HCT116 (cell line): ENCODE measurements at regions not wholly inside any gene's neighbourhood (a gene's known extent, or its start where the extent isn't known, plus 50 kb on each side); places are given as distances from the start of the nearest gene placed in this dataset.

Experiments
- ATAC-seq: fragments of 200-7000 bp; cut with Tn5 transposase; 2 replicates; pipeline ENCODE4 v1.9.1; 2020; ENCODE audit warnings: mild to moderate bottlenecking, moderate library complexity
- BruUV-seq: library from RNA; stranded (reverse); fragments of 400-500 nt; replicated peaks from 2 replicates; lab custom pipeline; 2021; lab: Mats Ljungman, UMichigan
- CTCF ChIA-PET: fragments of 300-600 bp; sonication (Branson Sonifier 250); formaldehyde crosslinking; loops from one replicate; lab custom pipeline; 2021; ENCODE audit warnings: antibody characterized with exemption; lab: Charles Lee
- POLR2A ChIA-PET: fragments of 300-600, 350-600 bp; sonication (Branson Sonifier 250); formaldehyde crosslinking; loops from one replicate; lab custom pipeline; 2021; ENCODE audit warnings: antibody characterized with exemption; lab: Charles Lee
- RAD21 ChIA-PET, 2 experiments: fragments of 300-600 bp; sonication (Branson Sonifier 250); formaldehyde crosslinking; loops; one replicate each; lab custom pipeline; 2023; ENCODE audit warnings: low total read pairs in 2 of 2; ENCODE audit not compliant: uncharacterized antibody in 2 of 2, unreplicated experiment in 2 of 2, low non-redundant PET in 1 of 2; lab: Charles Lee
- DNase-seq: peaks from one replicate; pipeline ENCODE4 v3.0.0-alpha.2; 2010; ENCODE audit warnings: low read depth, low spot score
- H2AFZ ChIP-seq: fragments of 200-600 bp; shearing (Covaris generic), sonication (generic); 2 replicates; pipeline ENCODE4 v1.6.1; 2017; ENCODE audit warnings: low read depth, mixed run types, mixed read lengths, antibody characterized with exemption, low read length; ENCODE audit not compliant: poor library complexity, severe bottlenecking
- H3K27ac ChIP-seq: 2 replicates; pipeline ENCODE4 v1.5.1; 2012; ENCODE audit warnings: low read depth, low read length
- H3K27me3 ChIP-seq: fragments of 200-600 bp; sonication (generic); 2 replicates; pipeline ENCODE4 v1.6.1; 2016; ENCODE audit warnings: mixed run types, low read length, mixed read lengths; ENCODE audit not compliant: insufficient read depth
- H3K36me3 ChIP-seq, 2 experiments: fragments of 200-500 bp in 1 of 2; fragments of 200-600 bp in 1 of 2; sonication (Bioruptor generic) in 1 of 2; sonication (generic) in 1 of 2; 2 replicates each; pipeline versions ENCODE4 v1.5.1 to v1.6.1; 2014 to 2016; ENCODE audit warnings: low read length in 2 of 2, inconsistent platforms in 1 of 2, mixed read lengths in 1 of 2, mixed run types in 1 of 2; ENCODE audit not compliant: insufficient read depth in 2 of 2, control insufficient read depth in 1 of 2
- H3K4me1 ChIP-seq, 2 experiments: fragments of 200-600 bp in 1 of 2; sonication (generic) in 1 of 2; 2 replicates each; pipeline versions ENCODE4 v1.5.1 to v1.6.1; 2012 to 2017; ENCODE audit warnings: low read length in 2 of 2, inconsistent platforms in 1 of 2, mild to moderate bottlenecking in 1 of 2, mixed read lengths in 1 of 2, mixed run types in 1 of 2, moderate library complexity in 1 of 2; ENCODE audit not compliant: insufficient read depth in 2 of 2, control insufficient read depth in 1 of 2
- H3K4me2 ChIP-seq: fragments of 200-600 bp; sonication (generic); 2 replicates; pipeline ENCODE4 v1.6.1; 2017; ENCODE audit warnings: mixed run types, low read length, mixed read lengths
- H3K4me3 ChIP-seq, 2 experiments: fragments of 200-600 bp in 1 of 2; sonication (generic) in 1 of 2; replicated peaks in 1 of 2; 2 replicates each; pipeline ENCODE4 v1.5.1; 2011 to 2016; ENCODE audit warnings: low read length in 2 of 2, control low read depth in 1 of 2, low read depth in 1 of 2, mild to moderate bottlenecking in 1 of 2, mixed read lengths in 1 of 2, mixed run types in 1 of 2
- H3K79me2 ChIP-seq: fragments of 200-600 bp; sonication (generic); 2 replicates; pipeline ENCODE4 v1.6.1; 2017; ENCODE audit warnings: mild to moderate bottlenecking, mixed run types, low read length, moderate library complexity, mixed read lengths; ENCODE audit not compliant: insufficient read depth
- H3K9ac ChIP-seq: fragments of 200-600 bp; sonication (generic); 2 replicates; pipeline ENCODE4 v1.6.1; 2016; ENCODE audit warnings: low read length, mixed read lengths
- H3K9me2 ChIP-seq: fragments of 200-600 bp; sonication (generic), shearing (Covaris generic); 2 replicates; pipeline ENCODE4 v1.6.1; 2017; ENCODE audit warnings: mixed run types, mild to moderate bottlenecking, moderate library complexity; ENCODE audit not compliant: insufficient read depth
- H3K9me3 ChIP-seq, 2 experiments: fragments of 200-500 bp in 1 of 2; fragments of 200-600 bp in 1 of 2; sonication (Bioruptor generic) in 1 of 2; sonication (generic) in 1 of 2; 2 replicates each; pipeline ENCODE4 v1.6.1; 2014 to 2017; ENCODE audit warnings: low read length in 2 of 2, mixed read lengths in 2 of 2, inconsistent platforms in 1 of 2, low read depth in 1 of 2, mild to moderate bottlenecking in 1 of 2, mixed run types in 1 of 2, moderate library complexity in 1 of 2; ENCODE audit not compliant: control insufficient read depth in 1 of 2, insufficient read depth in 1 of 2
- H4K20me1 ChIP-seq: fragments of 200-600 bp; sonication (generic), shearing (Covaris generic); 2 replicates; pipeline ENCODE4 v1.6.1; 2017; ENCODE audit warnings: mixed run types, mild to moderate bottlenecking, moderate library complexity; ENCODE audit not compliant: insufficient read depth
- ATF3 ChIP-seq: IDR thresholded peaks from 2 replicates; pipeline ENCODE4 v1.6.1; 2012
- CBX3 ChIP-seq: IDR thresholded peaks from 2 replicates; pipeline ENCODE4 v1.6.1; 2012; ENCODE audit warnings: low read depth
- CTCF ChIP-seq, 3 experiments: fragments of 200-600 bp in 1 of 3; sonication (generic) in 1 of 3; IDR thresholded peaks in 2 of 3; conservative IDR thresholded peaks in 1 of 3; 2 replicates each; pipeline ENCODE4 v1.5.1; 2012 to 2017; ENCODE audit warnings: low read depth in 2 of 3, low read length in 2 of 3, antibody characterized with exemption in 1 of 3, borderline replicate concordance in 1 of 3, control low read depth in 1 of 3, mild to moderate bottlenecking in 1 of 3, mixed read lengths in 1 of 3, mixed run types in 1 of 3, moderate library complexity in 1 of 3; ENCODE audit not compliant: insufficient read depth in 1 of 3
- EGR1 ChIP-seq: IDR thresholded peaks from 2 replicates; pipeline ENCODE4 v1.6.1; 2012; ENCODE audit warnings: low read depth
- FOSL1 ChIP-seq: IDR thresholded peaks from 2 replicates; pipeline ENCODE4 v1.6.1; 2012; ENCODE audit warnings: low read depth
- JUND ChIP-seq: IDR thresholded peaks from 2 replicates; pipeline ENCODE4 v1.6.1; 2012
- POLR2AphosphoS5 ChIP-seq: IDR thresholded peaks from 2 replicates; pipeline ENCODE4 v1.6.1; 2011; ENCODE audit warnings: mild to moderate bottlenecking, low read depth, low read length, moderate library complexity
- REST ChIP-seq: IDR thresholded peaks from 2 replicates; pipeline ENCODE4 v1.6.1; 2012; ENCODE audit warnings: low read depth
- SP1 ChIP-seq: IDR thresholded peaks from 2 replicates; pipeline ENCODE4 v1.6.1; 2012; ENCODE audit warnings: low read depth
- SRF ChIP-seq: IDR thresholded peaks from 2 replicates; pipeline ENCODE4 v1.6.1; 2012; ENCODE audit warnings: low read depth
- YY1 ChIP-seq: IDR thresholded peaks from 2 replicates; pipeline ENCODE4 v1.6.1; 2011; ENCODE audit warnings: low read length, low read depth, moderate library complexity, mild to moderate bottlenecking; ENCODE audit not compliant: insufficient replicate concordance; ENCODE audit errors: extremely low read depth
- ZBTB33 ChIP-seq: IDR thresholded peaks from 2 replicates; pipeline ENCODE4 v1.6.1; 2011; ENCODE audit warnings: mild to moderate bottlenecking, low read length, moderate library complexity; ENCODE audit not compliant: insufficient replicate concordance; ENCODE audit errors: extremely low read depth
- ZFX ChIP-seq: fragments of 450-650 bp; IDR thresholded peaks from 2 replicates; pipeline ENCODE4 v1.6.1; 2017
- ZNF274 ChIP-seq: fragments of 200-500 bp; sonication (Bioruptor generic); IDR thresholded peaks from 2 replicates; pipeline ENCODE4 v1.6.1; 2014; ENCODE audit warnings: mild to moderate bottlenecking, low read depth, low read length, inconsistent platforms
- intact Hi-C: fragments of 100-400 bp; cut with micrococcal nuclease; formaldehyde crosslinking; loops from 2 replicates; pipeline ENCODE4 v1.10.0; 2022

- TF ChIP-seq SRF (no peak), POLR2AphosphoS5 (no peak), ATF3 (no peak), SP1 (no peak), CTCF (IDR thresholded peaks at IDR 0.05 in 2 of 3, conservative IDR thresholded peaks at IDR 0.05 in 1 of 3; ENCODE audit: borderline replicate concordance in 1 of 3, insufficient read depth in 1 of 3, low read depth in 2 of 3, low read length in 2 of 3) (no peak), ZNF274 (no peak), ZFX (no peak), EGR1 (no peak)
Measured at GRCh38 chr16:86984991-86985647, 332.1 kb downstream of the C16orf95 start (continued).

- Histone ChIP-seq H3K9me3 (no peaks in the 10 kb centered on the region), H3K36me3 (no peaks in the 10 kb centered on the region), H3K9ac (no peak overlapping the region), H3K4me3 (no peak overlapping the region), H3K79me2 (no peaks in the 10 kb centered on the region), H3K27me3 (peaks cover 12% of the 10 kb centered on the region), H3K27ac (no peak overlapping the region), H4K20me1 (no peaks in the 10 kb centered on the region), H3K9me2 (no peaks in the 10 kb centered on the region), H3K4me1 (no peaks in the 10 kb centered on the region), H3K4me2 (no peak overlapping the region), H2AFZ (no peak overlapping the region)
- POLR2A ChIA-PET, result no interaction called here
- no peak for DNase-seq
- RAD21 ChIA-PET, result no interaction called here
- no TSS peak for BruUV-seq
- ATAC-seq, result no peak
- CTCF ChIA-PET, result interaction anchor here (0.5 kb wide), 1 partner anchor 13 kb away, joined by 5 read pairs; no protein-coding TSS in a partner anchor
- intact Hi-C loops, result no loop called here
- TF ChIP-seq CTCF (IDR thresholded peaks at IDR 0.05 in 2 of 3, conservative IDR thresholded peaks at IDR 0.05 in 1 of 3; ENCODE audit: borderline replicate concordance in 1 of 3, insufficient read depth in 1 of 3, low read depth in 2 of 3, low read length in 2 of 3), result no peak
- TF ChIP-seq FOSL1, result no peak
- TF ChIP-seq YY1, result no peak
- no peak for TF ChIP-seq JUND
- TF ChIP-seq REST, result no peak
- TF ChIP-seq CBX3, result no peak
- no peak for TF ChIP-seq ZBTB33
- TF ChIP-seq SRF, result no peak
Measured at GRCh38 chr16:86985648-86986015, 331.6 kb downstream of the C16orf95 start.
